GM21423 (cell line): ENCODE measurements at regions not wholly inside any gene's neighbourhood (a gene's known extent, or its start where the extent isn't known, plus 50 kb on each side); places are given as distances from the start of the nearest gene placed in this dataset.
"Not testable (repeated sequence)": the region's sequence is repeated elsewhere in the genome, so short reads cannot be mapped to it uniquely, and the experiment has no call there.

ENCODE experiments used
- ATAC-seq: cut with Tn5 transposase; IDR thresholded peaks from one replicate; pipeline ENCODE4 v1.9.1; 2021; ENCODE audit warnings: mild to moderate bottlenecking, moderate library complexity; ENCODE audit not compliant: unreplicated experiment

GRCh38 chr18:4797002-4797685, 342.0 kb upstream of the DLGAP1 start:
- ATAC-seq = no peak

GRCh38 chr18:4789506-4789905, 334.4 kb upstream of the DLGAP1 start:
- ATAC-seq = no peak

- ATAC-seq = no peak
Observed at GRCh38 chr18:4781873-4782272, 326.8 kb upstream of the DLGAP1 start.

GRCh38 chr18:4765401-4765800, 310.3 kb upstream of the DLGAP1 start:
- ATAC-seq = no peak

- ATAC-seq = no peak
Observed at GRCh38 chr18:4762330-4762729, 307.2 kb upstream of the DLGAP1 start.

DNA sequence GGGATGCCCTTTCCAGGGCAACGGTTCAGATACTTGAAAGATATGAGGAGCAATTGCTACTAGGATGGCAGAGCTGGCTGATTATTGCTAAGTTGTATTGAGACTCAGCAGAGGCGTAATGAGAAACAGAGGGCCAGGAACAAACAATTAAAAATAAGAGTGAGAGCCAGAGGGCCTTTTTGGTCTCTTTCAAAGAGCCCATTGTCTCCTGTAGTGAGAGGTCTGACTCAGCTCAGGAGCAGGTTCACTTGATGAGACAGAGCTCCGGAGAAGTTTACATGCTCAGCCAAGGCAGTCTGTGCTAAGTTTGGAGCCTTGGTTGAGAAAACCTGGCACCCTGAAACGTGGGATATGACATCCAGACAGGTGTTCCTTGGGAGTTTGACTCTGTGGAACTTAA, 303.9 kb upstream of the DLGAP1 start:
- no peak for ATAC-seq

- ATAC-seq = no peak
Observed at GRCh38 chr18:4755848-4756247, 300.7 kb upstream of the DLGAP1 start.

- ATAC-seq = not testable (repeated sequence)
Observed at GRCh38 chr18:4753151-4753550, 298.0 kb upstream of the DLGAP1 start.

DNA sequence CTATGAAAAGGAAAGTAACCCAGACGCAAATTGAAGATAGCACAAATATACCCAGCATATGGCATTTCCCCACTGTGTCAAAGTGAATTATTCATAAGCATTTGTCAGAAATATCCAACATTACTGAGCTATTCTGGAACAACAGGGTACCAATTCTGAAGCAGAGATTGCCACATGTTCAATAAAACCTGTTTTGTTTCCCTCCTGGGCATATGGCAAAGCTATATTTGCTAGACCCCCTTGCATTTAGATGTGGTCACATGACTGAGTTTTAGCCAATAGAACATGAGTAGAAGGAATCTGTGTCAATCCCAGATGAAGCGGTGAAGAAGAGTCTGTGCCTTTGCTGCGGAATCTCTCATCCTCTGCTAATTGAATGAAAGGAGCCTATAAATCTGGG, 296.4 kb upstream of the DLGAP1 start:
- ATAC-seq = no peak

- ATAC-seq = no peak
Observed at GRCh38 chr18:4750393-4751346, 295.6 kb upstream of the DLGAP1 start.

GRCh38 chr18:4748975-4749374, 293.9 kb upstream of the DLGAP1 start:
- ATAC-seq = no peak

DNA sequence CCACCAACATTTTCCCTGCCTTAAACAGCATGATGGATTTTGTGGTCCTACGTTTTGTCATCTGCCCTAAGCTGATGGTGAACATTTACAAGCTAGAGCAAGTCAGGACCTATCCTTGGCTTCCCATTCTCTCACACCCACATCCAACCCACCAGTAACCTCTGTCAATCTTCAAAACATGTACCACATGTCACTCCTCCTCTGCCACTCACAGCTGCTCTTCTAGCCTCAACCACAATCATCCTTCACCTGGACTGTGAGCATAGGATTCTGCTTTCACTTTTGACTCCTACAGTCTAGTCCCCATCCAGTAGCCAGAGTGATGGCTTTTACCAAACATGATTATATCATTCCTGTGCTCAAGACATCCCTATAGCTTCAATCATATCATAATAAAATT, 279.8 kb upstream of the DLGAP1 start:
- ATAC-seq = no peak

GRCh38 chr18:4734021-4734420, 278.9 kb upstream of the DLGAP1 start:
- no peak for ATAC-seq

GRCh38 chr18:4721545-4721944, 266.4 kb upstream of the DLGAP1 start:
- ATAC-seq = no peak

DNA sequence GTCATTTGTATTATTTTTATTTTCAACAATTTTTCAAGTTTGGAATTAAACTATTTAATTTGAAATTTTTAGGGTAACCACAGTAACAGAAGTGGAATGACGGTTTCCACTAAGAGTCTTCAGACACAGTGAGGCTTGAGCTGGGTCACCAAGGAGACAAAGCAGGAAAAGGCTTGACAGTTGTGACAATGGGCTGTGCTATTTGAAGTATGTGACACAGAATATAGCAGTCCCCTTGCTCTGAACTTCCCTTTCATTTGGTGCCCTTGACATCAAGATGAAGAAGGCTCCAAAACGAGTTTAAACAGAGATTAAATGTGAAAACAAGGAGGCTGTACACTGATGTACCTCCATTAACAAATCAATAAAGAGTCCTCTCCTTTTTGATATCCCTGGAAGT, 265.4 kb upstream of the DLGAP1 start:
- ATAC-seq = no peak

- ATAC-seq = no peak
Observed at GRCh38 chr18:4705894-4706293, 250.8 kb upstream of the DLGAP1 start.

- ATAC-seq = no peak
Observed at GRCh38 chr18:4704781-4705180, 249.7 kb upstream of the DLGAP1 start.

- ATAC-seq = no peak
Observed at GRCh38 chr18:4691836-4692235, 236.7 kb upstream of the DLGAP1 start.

DNA sequence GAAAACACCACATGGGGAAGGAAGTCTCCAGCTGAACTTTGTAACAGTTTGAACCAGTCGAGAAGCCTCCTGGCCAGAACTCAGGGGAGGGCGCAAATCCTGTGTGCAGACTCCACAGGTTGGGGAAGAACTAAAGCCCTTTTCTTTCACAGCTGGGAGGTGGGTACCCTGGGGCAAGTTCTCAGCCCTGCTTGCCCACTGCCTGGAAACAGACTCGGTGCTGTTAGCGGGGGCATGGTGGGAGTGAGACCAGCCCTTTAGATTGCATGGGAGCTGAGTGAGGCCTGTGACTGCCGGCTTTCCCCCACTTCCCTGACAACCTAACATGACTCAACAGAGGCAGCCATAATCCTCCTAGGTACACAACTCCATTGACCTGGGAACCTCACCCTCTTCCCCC, 223.6 kb upstream of the DLGAP1 start:
- ATAC-seq = not testable (repeated sequence)

DNA sequence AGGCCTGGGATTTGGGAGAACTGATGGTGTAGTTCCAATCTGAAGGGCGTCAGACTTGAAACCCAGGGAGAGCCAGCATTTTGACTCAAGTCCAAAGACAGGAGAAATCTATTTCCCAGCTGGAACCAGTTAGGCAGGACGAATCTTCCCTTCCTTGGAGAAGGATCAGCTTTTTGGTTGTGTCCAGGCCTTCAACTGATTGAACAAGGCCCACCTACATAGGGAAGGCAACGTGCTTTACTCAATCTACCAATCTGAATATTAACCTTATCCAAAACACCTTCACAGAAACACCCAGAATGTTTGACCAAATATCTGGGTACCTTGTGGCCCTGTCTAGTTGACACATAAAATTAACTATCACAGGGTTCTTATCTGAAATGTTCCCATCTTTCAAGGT, 221.9 kb upstream of the DLGAP1 start:
- no peak for ATAC-seq

DNA sequence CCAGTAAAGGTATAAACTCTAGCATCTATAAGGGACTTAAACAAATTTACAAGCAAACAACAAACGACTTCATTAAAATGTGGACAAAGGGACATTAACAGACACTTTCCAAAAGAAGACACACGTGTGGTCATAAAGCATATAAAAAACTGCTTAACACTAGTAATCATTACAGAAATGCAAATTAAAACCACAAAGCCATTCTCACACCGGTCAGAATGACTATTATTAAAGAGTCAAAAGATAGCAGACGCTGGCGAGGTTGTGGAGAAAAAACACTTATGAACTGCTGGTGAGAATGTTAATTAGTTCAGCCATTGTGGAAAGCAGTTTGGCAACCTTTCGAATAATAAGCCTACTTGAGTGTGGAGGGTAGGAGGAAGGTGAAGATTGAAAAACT, 217.1 kb upstream of the DLGAP1 start:
- ATAC-seq = no peak

DNA sequence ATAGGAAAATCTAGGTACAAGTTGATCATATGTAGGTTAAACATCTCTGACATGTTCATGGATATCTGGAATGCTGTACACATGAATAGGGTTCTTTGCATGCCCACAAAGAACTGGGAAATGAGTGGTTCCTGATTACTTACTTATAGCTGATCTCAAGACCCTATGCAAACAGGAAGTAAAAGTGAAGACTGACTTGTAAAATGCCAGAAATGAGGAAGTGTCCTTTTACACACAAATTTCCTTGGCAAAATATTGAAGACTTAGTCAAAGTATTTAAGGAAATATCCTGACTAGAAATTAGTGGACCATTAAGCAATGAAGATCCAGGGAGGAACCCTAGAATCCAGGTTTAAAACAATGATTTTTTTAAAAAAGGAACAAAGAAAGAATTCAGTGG, 203.7 kb upstream of the DLGAP1 start:
- no peak for ATAC-seq
